ENCODE measurements at regions not wholly inside any gene's neighbourhood (a gene's known extent, or its start where the extent isn't known, plus 50 kb on each side); places are given as distances from the start of the nearest gene placed in this dataset.

GRCh38 chr7:25624051-25624450 lies 395.8 kb upstream of the NPVF start:
- H3K27ac ChIP-seq (ENCODE audit: low read length), result no peak overlapping the region
- no peaks in the 10 kb centered on the region for H3K36me3 ChIP-seq (ENCODE audit: insufficient read depth, low read length)
- no peak overlapping the region for H2AFZ ChIP-seq (ENCODE audit: low read depth, low read length)
- no peaks in the 10 kb centered on the region for H3K79me2 ChIP-seq (replicated peaks; ENCODE audit: insufficient read depth, low read length)
- H3F3A ChIP-seq (ENCODE audit: insufficient read depth, low read length, poor library complexity, severe bottlenecking), result no peaks in the 10 kb centered on the region
- TF ChIP-seq MXI1 (conservative IDR thresholded peaks at IDR 0.05; ENCODE audit: poor library complexity, severe bottlenecking) (no peak), REST (IDR thresholded peaks at IDR 0.05; ENCODE audit: borderline replicate concordance) (no peak), SMC3 (conservative IDR thresholded peaks at IDR 0.05; ENCODE audit: poor library complexity) (no peak), TAF1 (IDR thresholded peaks at IDR 0.05; ENCODE audit: low read depth) (no peak)
- TF ChIP-seq, protein P1, sequence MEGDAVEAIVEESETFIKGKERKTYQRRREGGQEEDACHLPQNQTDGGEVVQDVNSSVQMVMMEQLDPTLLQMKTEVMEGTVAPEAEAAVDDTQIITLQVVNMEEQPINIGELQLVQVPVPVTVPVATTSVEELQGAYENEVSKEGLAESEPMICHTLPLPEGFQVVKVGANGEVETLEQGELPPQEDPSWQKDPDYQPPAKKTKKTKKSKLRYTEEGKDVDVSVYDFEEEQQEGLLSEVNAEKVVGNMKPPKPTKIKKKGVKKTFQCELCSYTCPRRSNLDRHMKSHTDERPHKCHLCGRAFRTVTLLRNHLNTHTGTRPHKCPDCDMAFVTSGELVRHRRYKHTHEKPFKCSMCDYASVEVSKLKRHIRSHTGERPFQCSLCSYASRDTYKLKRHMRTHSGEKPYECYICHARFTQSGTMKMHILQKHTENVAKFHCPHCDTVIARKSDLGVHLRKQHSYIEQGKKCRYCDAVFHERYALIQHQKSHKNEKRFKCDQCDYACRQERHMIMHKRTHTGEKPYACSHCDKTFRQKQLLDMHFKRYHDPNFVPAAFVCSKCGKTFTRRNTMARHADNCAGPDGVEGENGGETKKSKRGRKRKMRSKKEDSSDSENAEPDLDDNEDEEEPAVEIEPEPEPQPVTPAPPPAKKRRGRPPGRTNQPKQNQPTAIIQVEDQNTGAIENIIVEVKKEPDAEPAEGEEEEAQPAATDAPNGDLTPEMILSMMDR (IDR thresholded peaks at IDR 0.05; ENCODE audit: poor library complexity, severe bottlenecking), result no peak
- H3K27me3 ChIP-seq (ENCODE audit: insufficient read depth, low read depth, low read length), result no peaks in the 10 kb centered on the region
- H3K4me2 ChIP-seq (ENCODE audit: low read length), result no peak overlapping the region
- H3K9me2 ChIP-seq (ENCODE audit: insufficient read depth, low read length), result no peaks in the 10 kb centered on the region
- H4K20me1 ChIP-seq (ENCODE audit: insufficient read depth), result no peaks in the 10 kb centered on the region
- H3K9ac ChIP-seq (ENCODE audit: low read length), result no peak overlapping the region
- H3K9me3 ChIP-seq (ENCODE audit: low read length), result no peaks in the 10 kb centered on the region
- no peak overlapping the region for H3K4me3 ChIP-seq (ENCODE audit: low read length)

GRCh38 chr7:25624833-25625232 lies 396.5 kb upstream of the NPVF start:
- H3K4me3 ChIP-seq (ENCODE audit: low read length), result no peak overlapping the region
- H3K79me2 ChIP-seq (replicated peaks; ENCODE audit: insufficient read depth, low read length), result no peaks in the 10 kb centered on the region
- TF ChIP-seq SMC3 (conservative IDR thresholded peaks at IDR 0.05; ENCODE audit: poor library complexity), result no peak
- no peak for TF ChIP-seq EP300 (conservative IDR thresholded peaks at IDR 0.05; ENCODE audit: poor library complexity, severe bottlenecking)
- no peak for TF ChIP-seq MXI1 (conservative IDR thresholded peaks at IDR 0.05; ENCODE audit: poor library complexity, severe bottlenecking)
- TF ChIP-seq EZH2 (IDR thresholded peaks at IDR 0.05; ENCODE audit: borderline replicate concordance, insufficient read depth, low read length, poor library complexity, severe bottlenecking), result no peak
- H3K27ac ChIP-seq (ENCODE audit: low read length), result no peak overlapping the region
- H3K4me2 ChIP-seq (ENCODE audit: low read length), result no peak overlapping the region
- no peaks in the 10 kb centered on the region for H3K9me3 ChIP-seq (ENCODE audit: low read length)
- H2AFZ ChIP-seq (ENCODE audit: low read depth, low read length), result no peak overlapping the region
- no peaks in the 10 kb centered on the region for H3K36me3 ChIP-seq (ENCODE audit: insufficient read depth, low read length)
- no peak overlapping the region for H3K9ac ChIP-seq (ENCODE audit: low read length)
- no peaks in the 10 kb centered on the region for H3K27me3 ChIP-seq (ENCODE audit: insufficient read depth, low read depth, low read length)
- H4K20me1 ChIP-seq (ENCODE audit: insufficient read depth), result no peaks in the 10 kb centered on the region
- no peaks in the 10 kb centered on the region for H3F3A ChIP-seq (ENCODE audit: insufficient read depth, low read length, poor library complexity, severe bottlenecking)
- no peaks in the 10 kb centered on the region for H3K9me2 ChIP-seq (ENCODE audit: insufficient read depth, low read length)

DNA sequence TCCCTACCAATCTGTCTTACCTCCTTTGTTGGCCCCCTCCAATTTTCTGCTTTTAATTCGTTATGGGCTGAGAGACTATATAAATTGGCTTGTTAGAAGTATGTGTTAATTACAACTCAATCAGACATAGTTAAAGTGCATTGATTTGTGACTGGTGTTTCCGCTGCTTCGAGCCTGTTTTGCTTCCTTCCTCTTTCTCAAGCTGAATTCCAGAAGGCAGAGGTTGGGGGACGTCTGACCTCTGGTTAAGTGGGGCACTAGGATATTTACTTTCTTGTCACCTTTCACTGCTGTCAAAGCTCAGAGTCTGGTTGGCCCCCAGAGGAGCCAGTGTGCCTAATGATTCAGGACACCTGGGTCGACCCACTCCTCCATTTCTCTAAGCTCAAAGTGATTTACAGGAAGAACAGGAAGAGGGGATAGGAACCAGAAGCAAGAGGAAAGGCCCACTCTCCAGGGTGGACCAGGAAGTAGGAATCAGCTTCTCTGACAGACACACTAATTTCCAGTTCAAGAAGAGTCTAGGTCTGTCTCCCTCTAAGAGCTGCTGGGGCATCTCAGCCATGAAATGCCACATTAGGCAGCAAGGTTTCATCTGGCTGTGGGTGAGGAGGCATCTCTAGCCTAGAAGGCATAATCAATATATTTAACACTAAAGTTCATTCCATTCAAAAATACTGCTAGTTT lies 397.2 kb upstream of the NPVF start:
- H3K27ac ChIP-seq (ENCODE audit: low read length), result no peak overlapping the region
- H3K36me3 ChIP-seq (ENCODE audit: insufficient read depth, low read length), result no peaks in the 10 kb centered on the region
- TF ChIP-seq REST (IDR thresholded peaks at IDR 0.05; ENCODE audit: borderline replicate concordance) (no peak), SMC3 (conservative IDR thresholded peaks at IDR 0.05; ENCODE audit: poor library complexity) (no peak), TAF1 (IDR thresholded peaks at IDR 0.05; ENCODE audit: low read depth) (no peak), MXI1 (conservative IDR thresholded peaks at IDR 0.05; ENCODE audit: poor library complexity, severe bottlenecking) (no peak), POLR2AphosphoS5 (IDR thresholded peaks at IDR 0.05) (no peak), RAD21 (conservative IDR thresholded peaks at IDR 0.05) (no peak), EP300 (conservative IDR thresholded peaks at IDR 0.05; ENCODE audit: poor library complexity, severe bottlenecking) (no peak), EZH2 (IDR thresholded peaks at IDR 0.05; ENCODE audit: borderline replicate concordance, insufficient read depth, low read length, poor library complexity, severe bottlenecking) (no peak)
- TF ChIP-seq, protein P1 (IDR thresholded peaks at IDR 0.05; ENCODE audit: poor library complexity, severe bottlenecking), result no peak
- no peaks in the 10 kb centered on the region for H3K9me3 ChIP-seq (ENCODE audit: low read length)
- no peaks in the 10 kb centered on the region for H3K27me3 ChIP-seq (ENCODE audit: insufficient read depth, low read depth, low read length)
- no peak overlapping the region for H3K4me2 ChIP-seq (ENCODE audit: low read length)
- no peak overlapping the region for H3K9ac ChIP-seq (ENCODE audit: low read length)
- no peaks in the 10 kb centered on the region for H3K79me2 ChIP-seq (replicated peaks; ENCODE audit: insufficient read depth, low read length)
- no peaks in the 10 kb centered on the region for H3F3A ChIP-seq (ENCODE audit: insufficient read depth, low read length, poor library complexity, severe bottlenecking)
- no peak overlapping the region for H3K4me3 ChIP-seq (ENCODE audit: low read length)
- H3K9me2 ChIP-seq (ENCODE audit: insufficient read depth, low read length), result no peaks in the 10 kb centered on the region
- no peaks in the 10 kb centered on the region for H4K20me1 ChIP-seq (ENCODE audit: insufficient read depth)
- H2AFZ ChIP-seq (ENCODE audit: low read depth, low read length), result no peak overlapping the region

All from neural cell (in vitro differentiated cells).